ENCODE measurements at regions not wholly inside any gene's neighbourhood (a gene's known extent, or its start where the extent isn't known, plus 50 kb on each side); places are given as distances from the start of the nearest gene placed in this dataset.
"Not testable (repeated sequence)": the region's sequence is repeated elsewhere in the genome, so short reads cannot be mapped to it uniquely, and the experiment has no call there.

- no peaks in the 10 kb centered on the region for H3K36me3 ChIP-seq
- H3K4me1 ChIP-seq: peaks cover 0 to 24% (median 2%) of the 10 kb centered on the region in 4 donors
- H3K9me3 ChIP-seq: peaks cover 0 to 12% (median 0%) of the 10 kb centered on the region in 4 donors
- no peak overlapping the region for H3K4me3 ChIP-seq
- no peak for DNase-seq (ENCODE audit: low spot score in 2 of 2)
- no peak for TF ChIP-seq EP300 (IDR thresholded peaks at IDR 0.05)
- no peak for TF ChIP-seq POLR2A (IDR thresholded peaks at IDR 0.05)
- TF ChIP-seq CTCF (IDR thresholded peaks at IDR 0.05): no peak
- 64 to 74% methylated on average over 1 of the region's 1 CpG for WGBS, 2 donors
- no peaks in the 10 kb centered on the region for H3K27me3 ChIP-seq
- no peak overlapping the region for H3K27ac ChIP-seq
Observed at GRCh38 chr1:115530407-115530806, 111.4 kb upstream of the VANGL1 start.

GRCh38 chr1:115529216-115529897, 112.4 kb upstream of the VANGL1 start:
- no peaks in the 10 kb centered on the region for H3K36me3 ChIP-seq
- peaks cover 0 to 2% (median 0%) of the 10 kb centered on the region in 4 donors for H3K9me3 ChIP-seq
- H3K4me1 ChIP-seq: peaks cover 0 to 24% (median 2%) of the 10 kb centered on the region in 4 donors
- no peak overlapping the region for H3K27ac ChIP-seq
- WGBS, 2 donors: 84 to 95% methylated on average over 2 of the region's 2 CpGs
- DNase-seq (ENCODE audit: low spot score in 2 of 2): no peak
- no peak for TF ChIP-seq POLR2A (IDR thresholded peaks at IDR 0.05)
- no peak for TF ChIP-seq EP300 (IDR thresholded peaks at IDR 0.05)
- TF ChIP-seq CTCF (IDR thresholded peaks at IDR 0.05): no peak
- H3K4me3 ChIP-seq: no peak overlapping the region
- H3K27me3 ChIP-seq: no peaks in the 10 kb centered on the region

GRCh38 chr1:115528336-115528735, 113.4 kb upstream of the VANGL1 start:
- not testable (repeated sequence) for DNase-seq (ENCODE audit: low spot score in 2 of 2); H3K27me3 ChIP-seq; H3K4me3 ChIP-seq; H3K27ac ChIP-seq; H3K9me3 ChIP-seq; H3K36me3 ChIP-seq
- WGBS, 2 donors: 68 to 71% methylated on average over 3 of the region's 3 CpGs
- H3K4me1 ChIP-seq: peaks cover 0 to 20% (median 2%) of the 10 kb centered on the region in 4 donors

- Histone ChIP-seq H3K27me3 (no peaks in the 10 kb centered on the region), H3K27ac (no peak overlapping the region), H3K9me3 (no peaks in the 10 kb centered on the region), H3K36me3 (no peaks in the 10 kb centered on the region), H3K4me3 (no peak overlapping the region), H3K4me1 (peaks cover 0 to 15% (median under 1%) of the 10 kb centered on the region in 4 donors)
- 81 to 87% methylated on average over 5 of the region's 5 CpGs for WGBS, 2 donors
- TF ChIP-seq EP300 (IDR thresholded peaks at IDR 0.05) (no peak), POLR2A (IDR thresholded peaks at IDR 0.05) (no peak), CTCF (IDR thresholded peaks at IDR 0.05) (no peak)
- DNase-seq (ENCODE audit: low spot score in 2 of 2): no peak
Observed at GRCh38 chr1:115527746-115528145, 114.0 kb upstream of the VANGL1 start.

- Histone ChIP-seq H3K36me3 (no peaks in the 10 kb centered on the region), H3K9me3 (no peaks in the 10 kb centered on the region), H3K27me3 (no peaks in the 10 kb centered on the region), H3K4me3 (no peak overlapping the region), H3K27ac (no peak overlapping the region), H3K4me1 (peaks cover 0 to 6% (median 0%) of the 10 kb centered on the region in 4 donors)
- DNase-seq (ENCODE audit: low spot score in 2 of 2): no peak
- no peak for TF ChIP-seq POLR2A (IDR thresholded peaks at IDR 0.05)
- TF ChIP-seq EP300 (IDR thresholded peaks at IDR 0.05): no peak
- TF ChIP-seq CTCF (IDR thresholded peaks at IDR 0.05): no peak
Observed at GRCh38 chr1:115526900-115527299, 114.9 kb upstream of the VANGL1 start.
